HG03095 (cell line): ENCODE measurements at regions not wholly inside any gene's neighbourhood (a gene's known extent, or its start where the extent isn't known, plus 50 kb on each side); places are given as distances from the start of the nearest gene placed in this dataset.
"Not testable (repeated sequence)": the region's sequence is repeated elsewhere in the genome, so short reads cannot be mapped to it uniquely, and the experiment has no call there.

Experiments used
- ATAC-seq: cut with Tn5 transposase; IDR thresholded peaks from one replicate; pipeline ENCODE4 v1.9.1; 2021; ENCODE audit warnings: moderate library complexity; ENCODE audit not compliant: unreplicated experiment

DNA sequence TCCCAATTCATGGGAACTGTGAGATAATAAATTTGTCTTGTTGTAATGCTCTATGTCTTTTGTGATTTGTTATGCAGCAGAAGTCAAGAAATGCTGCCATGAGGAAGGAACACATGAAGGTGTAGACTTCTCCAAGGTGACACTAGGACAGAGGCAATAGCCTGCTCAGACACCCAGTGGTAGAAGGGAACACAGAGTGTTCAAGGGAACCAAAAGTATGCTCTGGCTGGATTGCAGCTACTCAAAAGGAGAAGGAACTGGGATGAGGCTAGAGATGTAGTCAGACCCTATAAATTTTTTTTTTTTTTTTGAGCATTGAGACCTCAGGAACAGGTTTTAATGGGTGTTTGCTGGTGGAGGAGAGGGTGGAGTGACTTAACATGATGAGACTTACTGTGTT lies 232.5 kb downstream of the PARP8 start:
- no peak for ATAC-seq

GRCh38 chr5:50900952-50901510 lies 234.6 kb downstream of the PARP8 start:
- ATAC-seq: no peak

- no peak for ATAC-seq
These were observed 237.2 kb downstream of the PARP8 start for GRCh38 chr5:50903651-50904050.

GRCh38 chr5:50905996-50906570 lies 239.6 kb downstream of the PARP8 start:
- no peak for ATAC-seq

- ATAC-seq: not testable (repeated sequence)
These were observed 253.7 kb downstream of the PARP8 start for GRCh38 chr5:50920160-50920559.

GRCh38 chr5:50921366-50922133 lies 255.1 kb downstream of the PARP8 start:
- no peak for ATAC-seq

GRCh38 chr5:50922134-50922941 lies 255.9 kb downstream of the PARP8 start:
- peak; percentile 87 for ATAC-seq

DNA sequence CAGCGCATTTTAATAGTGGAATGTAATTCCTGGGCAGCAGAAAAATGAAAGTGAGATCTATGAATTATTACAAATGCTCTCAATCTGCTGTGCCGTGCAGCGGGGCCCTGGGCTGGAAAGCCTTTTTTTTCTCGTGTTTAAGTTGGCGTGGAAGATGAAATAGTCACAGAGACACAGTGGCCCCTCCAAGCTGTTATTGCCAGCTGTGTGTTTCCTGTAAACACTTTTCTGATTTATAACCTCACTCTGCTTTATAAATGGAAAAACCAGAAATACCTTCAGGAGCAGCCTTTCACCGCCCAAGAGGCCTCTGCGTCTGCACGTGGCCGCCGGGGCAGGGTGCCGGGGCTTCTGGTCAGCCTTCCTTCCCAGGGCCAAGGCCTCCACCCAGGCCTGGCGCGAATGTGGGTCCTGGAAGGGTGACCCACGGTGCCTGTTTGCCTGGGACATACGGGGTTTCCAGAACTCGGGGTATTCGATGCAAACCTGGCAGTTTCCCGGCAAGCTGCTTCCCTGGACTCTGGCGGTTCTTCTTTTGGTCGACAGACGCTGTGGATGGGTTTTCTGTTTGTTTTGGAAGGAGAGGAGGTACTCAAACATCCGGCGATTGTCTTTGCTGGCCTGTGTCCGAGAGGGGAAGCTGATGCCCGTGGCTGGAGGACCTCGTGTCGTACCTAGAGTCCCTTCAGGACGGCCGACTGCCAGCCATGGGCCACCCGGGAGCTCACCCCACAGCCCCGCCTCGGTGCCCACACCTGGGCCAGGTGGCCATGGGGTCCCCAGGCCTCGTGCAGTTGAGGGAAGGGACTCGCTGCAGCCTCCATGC lies 256.7 kb downstream of the PARP8 start:
- no peak for ATAC-seq

- ATAC-seq: no peak
These were observed 257.5 kb downstream of the PARP8 start for GRCh38 chr5:50923768-50924494.

DNA sequence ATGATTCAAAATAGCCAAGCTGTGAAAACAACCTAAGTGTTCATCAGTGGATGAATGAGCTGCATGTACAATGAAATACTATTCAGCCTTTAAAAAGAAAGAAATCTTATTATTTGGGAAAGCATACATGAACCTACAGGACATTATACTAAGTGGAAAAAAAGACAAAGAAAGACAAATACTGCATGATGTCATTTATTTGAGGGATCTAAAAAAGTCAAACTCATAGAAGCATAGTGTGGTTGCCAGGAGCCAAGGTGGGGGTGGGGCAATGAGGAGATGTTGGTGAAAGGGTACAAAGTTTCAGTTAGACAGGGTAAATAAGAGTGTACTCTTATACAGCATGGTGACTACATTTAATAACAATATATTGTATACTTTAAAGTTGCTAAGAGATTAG lies 261.5 kb downstream of the PARP8 start:
- ATAC-seq: no peak

- no peak for ATAC-seq
These were observed 262.7 kb downstream of the PARP8 start for GRCh38 chr5:50929174-50929573.

GRCh38 chr5:50934343-50934742 lies 267.9 kb downstream of the PARP8 start:
- no peak for ATAC-seq

GRCh38 chr5:50945139-50945538 lies 278.7 kb downstream of the PARP8 start:
- ATAC-seq: no peak

GRCh38 chr5:50947906-50948683 lies 281.7 kb downstream of the PARP8 start:
- ATAC-seq: no peak

GRCh38 chr5:50953290-50953689 lies 286.9 kb downstream of the PARP8 start:
- no peak for ATAC-seq

DNA sequence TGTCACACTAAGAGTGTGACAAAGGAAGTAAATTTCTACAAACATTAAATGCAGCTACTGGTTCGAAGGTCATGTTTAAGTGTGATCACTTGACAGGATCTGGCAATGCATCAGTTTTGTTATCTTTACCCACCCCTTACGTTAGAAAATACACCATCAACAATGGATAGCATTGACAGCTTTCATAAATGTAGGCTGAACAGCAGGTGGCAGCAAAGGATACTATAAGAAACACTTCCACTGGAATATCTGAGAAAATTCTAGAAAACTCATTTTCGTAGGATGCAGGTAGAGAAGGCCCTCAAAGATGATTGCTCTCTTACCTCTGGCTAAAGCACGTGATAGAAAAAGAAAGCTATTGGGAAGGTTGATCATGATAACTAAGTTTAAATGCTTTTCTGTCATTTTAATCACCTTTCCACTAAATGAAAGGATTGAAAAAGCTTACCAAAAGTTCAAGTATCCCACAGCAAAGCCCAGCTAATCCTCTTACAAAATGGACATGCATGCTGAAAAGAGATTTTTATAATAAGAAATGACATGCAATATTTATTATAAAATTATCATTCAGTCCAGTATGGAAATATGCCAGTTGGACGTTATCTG lies 292.5 kb downstream of the PARP8 start:
- ATAC-seq: no peak

GRCh38 chr5:50962934-50963872 lies 296.8 kb downstream of the PARP8 start:
- ATAC-seq: peak; percentile 88
